Activated CD8-positive, alpha-beta T cell treated with anti-CD3 and anti-CD28 coated beads for 36 hours (primary cell): ENCODE measurements at regions not wholly inside any gene's neighbourhood (a gene's known extent, or its start where the extent isn't known, plus 50 kb on each side); places are given as distances from the start of the nearest gene placed in this dataset.

Experiments used
- ATAC-seq: fragments of 200-7000 bp; cut with Tn5 transposase; one replicate; pipeline ENCODE4 v1.10.0; 2021; ENCODE audit warnings: mild to moderate bottlenecking, moderate library complexity
- CTCF ChIA-PET: fragments of 350-600 bp; sonication (Branson Sonifier 250); formaldehyde crosslinking; loops from one replicate; lab custom pipeline; 2021; ENCODE audit warnings: antibody characterized with exemption; lab: Charles Lee
- POLR2A ChIA-PET: fragments of 350-600 bp; sonication (Branson Sonifier 250); formaldehyde crosslinking; loops from one replicate; lab custom pipeline; 2021; ENCODE audit warnings: antibody characterized with exemption; lab: Charles Lee
- DNase-seq: peaks from one replicate; pipeline ENCODE4 v3.0.0-alpha.2; 2020
- H3K27ac Mint-ChIP-seq: one replicate; pipeline ENCODE4 v1.8.0; 2021; ENCODE audit warnings: mild to moderate bottlenecking, mixed read lengths
- H3K27me3 Mint-ChIP-seq: one replicate; pipeline ENCODE4 v1.8.0; 2021; ENCODE audit warnings: mixed read lengths
- H3K36me3 Mint-ChIP-seq: one replicate; pipeline ENCODE4 v1.8.0; 2021; ENCODE audit warnings: low read depth, mixed read lengths
- H3K4me1 Mint-ChIP-seq: one replicate; pipeline ENCODE4 v1.8.0; 2021; ENCODE audit warnings: low read depth, mixed read lengths
- H3K4me3 Mint-ChIP-seq: one replicate; pipeline ENCODE4 v1.8.0; 2021; ENCODE audit warnings: mild to moderate bottlenecking, moderate library complexity, mixed read lengths
- H3K9me3 Mint-ChIP-seq: one replicate; pipeline ENCODE4 v1.8.0; 2021; ENCODE audit warnings: mixed read lengths
- intact Hi-C: fragments of 100-400 bp; cut with micrococcal nuclease; formaldehyde crosslinking; loops from one replicate; pipeline ENCODE4 v1.10.0; 2022
- TF ChIP-seq, protein P1 (sequence below): fragments of 200-600 bp; IDR thresholded peaks from one replicate; pipeline ENCODE4 v1.8.0; 2022; ENCODE audit warnings: antibody characterized with exemption, mild to moderate bottlenecking

DNA sequence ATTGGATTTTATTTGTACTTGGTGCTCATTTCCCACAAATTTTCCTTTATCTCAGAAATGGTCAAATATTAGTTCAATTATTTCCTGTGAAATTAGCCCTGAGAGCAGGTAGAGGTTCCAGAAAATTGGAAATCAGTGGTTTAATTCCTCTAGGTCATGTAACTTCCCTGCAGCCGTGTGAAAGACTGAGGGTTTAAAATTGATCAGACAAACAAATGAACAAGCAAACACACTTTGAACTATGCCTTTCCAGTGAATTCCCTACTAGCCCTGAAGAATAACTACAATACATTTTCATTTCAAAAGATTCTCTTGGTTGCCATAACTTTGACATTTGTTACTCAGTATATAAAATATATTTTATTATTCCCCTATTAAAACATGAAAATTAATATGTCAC is 1116.7 kb downstream of the REEP3 start:
- Mint-ChIP-seq H3K27ac (no peak overlapping the region), H3K36me3 (no peaks in the 10 kb centered on the region), H3K4me1 (no peaks in the 10 kb centered on the region), H3K4me3 (no peak overlapping the region), H3K27me3 (no peaks in the 10 kb centered on the region), H3K9me3 (peaks cover 5% of the 10 kb centered on the region)
- TF ChIP-seq, protein P1, sequence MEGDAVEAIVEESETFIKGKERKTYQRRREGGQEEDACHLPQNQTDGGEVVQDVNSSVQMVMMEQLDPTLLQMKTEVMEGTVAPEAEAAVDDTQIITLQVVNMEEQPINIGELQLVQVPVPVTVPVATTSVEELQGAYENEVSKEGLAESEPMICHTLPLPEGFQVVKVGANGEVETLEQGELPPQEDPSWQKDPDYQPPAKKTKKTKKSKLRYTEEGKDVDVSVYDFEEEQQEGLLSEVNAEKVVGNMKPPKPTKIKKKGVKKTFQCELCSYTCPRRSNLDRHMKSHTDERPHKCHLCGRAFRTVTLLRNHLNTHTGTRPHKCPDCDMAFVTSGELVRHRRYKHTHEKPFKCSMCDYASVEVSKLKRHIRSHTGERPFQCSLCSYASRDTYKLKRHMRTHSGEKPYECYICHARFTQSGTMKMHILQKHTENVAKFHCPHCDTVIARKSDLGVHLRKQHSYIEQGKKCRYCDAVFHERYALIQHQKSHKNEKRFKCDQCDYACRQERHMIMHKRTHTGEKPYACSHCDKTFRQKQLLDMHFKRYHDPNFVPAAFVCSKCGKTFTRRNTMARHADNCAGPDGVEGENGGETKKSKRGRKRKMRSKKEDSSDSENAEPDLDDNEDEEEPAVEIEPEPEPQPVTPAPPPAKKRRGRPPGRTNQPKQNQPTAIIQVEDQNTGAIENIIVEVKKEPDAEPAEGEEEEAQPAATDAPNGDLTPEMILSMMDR, result no peak
- DNase-seq, result no peak
- ChIA-PET CTCF (no interaction called here), POLR2A (no interaction called here)
- ATAC-seq, result no peak
- intact Hi-C loops, result no loop called here

DNA sequence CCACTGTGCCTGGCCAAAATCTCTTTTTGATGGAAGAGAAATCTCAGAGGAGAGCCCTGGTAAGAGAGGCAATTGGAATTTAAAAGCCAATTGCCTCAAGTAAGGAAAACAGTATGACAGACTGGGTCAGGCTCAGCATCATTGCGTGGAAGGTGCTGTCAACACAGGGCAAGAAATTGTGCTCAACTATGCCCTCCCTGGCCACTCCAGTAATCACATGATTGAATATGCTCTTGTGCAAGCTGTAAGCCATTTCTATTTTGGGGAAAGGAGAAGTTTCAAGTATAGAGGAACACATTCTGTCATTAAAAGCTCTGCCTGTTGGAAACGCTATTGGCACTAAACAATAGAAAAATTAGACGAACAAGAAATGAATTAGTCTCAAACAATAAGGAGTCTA is 1127.7 kb downstream of the REEP3 start:
- intact Hi-C loops, result no loop called here
- Mint-ChIP-seq H3K27ac (no peak overlapping the region), H3K36me3 (no peaks in the 10 kb centered on the region), H3K9me3 (peaks cover 5% of the 10 kb centered on the region), H3K4me3 (no peak overlapping the region), H3K27me3 (no peaks in the 10 kb centered on the region), H3K4me1 (no peaks in the 10 kb centered on the region)
- DNase-seq, result no peak
- ChIA-PET POLR2A (no interaction called here), CTCF (no interaction called here)
- TF ChIP-seq, protein P1, result no peak
- ATAC-seq, result no peak

DNA sequence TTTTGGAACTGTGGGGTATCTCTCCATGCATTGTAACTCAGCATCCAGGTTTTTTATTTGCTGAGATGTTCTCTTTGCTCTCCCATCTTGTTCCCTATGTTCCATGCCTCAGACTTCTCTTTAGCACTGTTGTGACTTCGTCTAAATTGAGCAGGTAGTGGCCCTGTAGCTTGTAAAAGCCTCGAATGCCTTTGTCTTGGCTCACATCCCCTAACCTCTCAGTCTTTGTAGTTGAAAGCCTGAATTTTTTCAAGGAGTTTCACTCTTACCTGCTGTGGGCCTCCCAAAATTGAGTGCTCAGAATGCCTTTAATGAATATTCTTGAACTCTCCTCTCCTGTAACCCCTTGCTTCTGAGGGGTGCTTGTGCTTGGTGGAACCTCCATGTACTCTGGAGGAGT is 1137.3 kb downstream of the REEP3 start:
- peaks cover 16% of the 10 kb centered on the region for H3K9me3 Mint-ChIP-seq
- intact Hi-C loops, result no loop called here
- no peaks in the 10 kb centered on the region for H3K4me1 Mint-ChIP-seq
- H3K4me3 Mint-ChIP-seq, result no peak overlapping the region
- CTCF ChIA-PET, result no interaction called here
- no peaks in the 10 kb centered on the region for H3K27me3 Mint-ChIP-seq
- no peak for DNase-seq
- no peak for ATAC-seq
- TF ChIP-seq, protein P1, result no peak
- no peak overlapping the region for H3K27ac Mint-ChIP-seq
- POLR2A ChIA-PET, result no interaction called here
- H3K36me3 Mint-ChIP-seq, result no peaks in the 10 kb centered on the region

DNA sequence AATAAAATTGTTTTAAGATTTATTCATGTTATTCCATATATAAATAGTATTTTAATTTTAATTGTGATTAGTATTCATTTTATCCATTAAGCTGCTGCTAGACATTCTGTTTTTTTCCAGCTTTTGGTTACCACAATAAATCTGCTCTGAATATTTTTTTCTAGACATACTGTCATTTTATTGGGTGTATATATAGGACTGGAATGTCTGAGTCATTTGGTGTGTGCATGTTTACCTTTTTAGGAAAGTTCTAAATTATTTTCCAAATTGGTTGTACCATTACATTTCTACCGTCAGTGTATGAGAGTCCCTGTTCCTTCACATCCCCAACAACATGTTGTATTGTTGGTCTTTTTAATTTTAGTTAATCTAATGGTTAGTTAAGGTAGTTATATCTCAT is 1138.1 kb downstream of the REEP3 start:
- TF ChIP-seq, protein P1, result no peak
- intact Hi-C loops, result no loop called here
- DNase-seq, result no peak
- CTCF ChIA-PET, result no interaction called here
- Mint-ChIP-seq H3K27ac (no peak overlapping the region), H3K4me1 (no peaks in the 10 kb centered on the region), H3K36me3 (no peaks in the 10 kb centered on the region), H3K9me3 (peaks cover 16% of the 10 kb centered on the region), H3K27me3 (no peaks in the 10 kb centered on the region), H3K4me3 (no peak overlapping the region)
- ATAC-seq, result no peak
- POLR2A ChIA-PET, result no interaction called here

DNA sequence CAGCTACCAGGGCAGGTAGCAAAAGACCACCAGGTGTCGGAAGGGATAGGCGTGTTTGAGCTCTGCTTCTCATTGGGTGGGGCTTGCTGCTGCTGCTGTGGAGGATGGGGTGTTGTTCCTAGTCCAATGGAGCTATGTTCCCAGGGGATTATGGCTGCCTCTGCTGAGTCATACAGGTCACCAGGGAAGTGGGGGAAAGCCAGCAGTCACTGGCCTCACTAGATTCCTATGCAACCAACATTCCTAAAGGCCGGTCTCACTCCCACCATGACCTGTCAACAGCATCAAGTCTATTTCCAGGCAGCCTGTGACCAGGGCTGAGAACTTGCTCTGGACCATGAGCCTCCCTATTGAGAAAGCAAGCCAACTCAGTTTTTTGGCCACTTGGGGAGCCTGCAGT is 1160.8 kb downstream of the REEP3 start:
- H3K36me3 Mint-ChIP-seq, result no peaks in the 10 kb centered on the region
- intact Hi-C loops, result no loop called here
- H3K27me3 Mint-ChIP-seq, result no peaks in the 10 kb centered on the region
- CTCF ChIA-PET, result no interaction called here
- no peak overlapping the region for H3K4me3 Mint-ChIP-seq
- H3K27ac Mint-ChIP-seq, result no peak overlapping the region
- no peak for DNase-seq
- no peak for ATAC-seq
- H3K4me1 Mint-ChIP-seq, result no peaks in the 10 kb centered on the region
- peaks cover 10% of the 10 kb centered on the region for H3K9me3 Mint-ChIP-seq
- POLR2A ChIA-PET, result no interaction called here
- TF ChIP-seq, protein P1, result no peak
